ENCODE measurements at regions not wholly inside any gene's neighbourhood (a gene's known extent, or its start where the extent isn't known, plus 50 kb on each side); places are given as distances from the start of the nearest gene placed in this dataset.

DNA sequence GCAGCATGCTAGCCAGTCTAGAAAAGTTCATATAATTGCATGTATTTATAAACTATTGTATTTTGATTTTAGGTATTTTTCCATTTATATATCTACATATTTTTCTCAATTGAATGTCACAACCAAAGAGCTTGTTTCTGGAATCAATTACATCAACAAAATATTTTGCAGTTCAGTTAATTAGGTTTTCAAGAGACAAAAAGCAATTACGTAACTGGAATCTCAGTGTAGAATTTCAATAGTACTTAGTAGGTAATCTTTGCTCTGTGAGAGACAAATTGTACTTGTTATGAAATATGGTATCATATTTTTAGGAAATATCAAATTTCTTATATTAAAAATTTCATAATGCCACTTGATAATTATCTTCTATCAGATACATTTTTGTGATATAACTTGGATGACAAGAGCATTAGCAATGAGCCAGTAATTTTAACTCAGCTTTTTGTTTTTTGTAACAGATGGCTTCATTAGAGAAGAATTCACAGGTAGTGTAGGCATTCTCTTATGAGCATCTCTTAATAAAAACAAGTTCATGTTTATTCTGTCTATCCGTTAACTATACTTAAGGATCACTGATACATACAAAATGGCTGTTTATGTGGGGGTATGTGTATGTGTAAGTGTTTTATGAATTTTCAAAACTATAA lies 774.7 kb downstream of the C12orf50 start:
- ATAC-seq, result no peak
- Mint-ChIP-seq H3K27ac (no peak overlapping the region), H3K4me3 (no peak overlapping the region), H3K27me3 (no peaks in the 10 kb centered on the region), H3K36me3 (no peaks in the 10 kb centered on the region), H3K4me1 (no peaks in the 10 kb centered on the region), H3K9me3 (peaks cover 4% of the 10 kb centered on the region)

- Mint-ChIP-seq H3K4me1 (no peaks in the 10 kb centered on the region), H3K27me3 (no peaks in the 10 kb centered on the region), H3K9me3 (peaks cover 4% of the 10 kb centered on the region), H3K27ac (no peak overlapping the region), H3K36me3 (no peaks in the 10 kb centered on the region), H3K4me3 (no peak overlapping the region)
- no peak for ATAC-seq
These were observed 776.0 kb downstream of the C12orf50 start for GRCh38 chr12:87253157-87253556.

DNA sequence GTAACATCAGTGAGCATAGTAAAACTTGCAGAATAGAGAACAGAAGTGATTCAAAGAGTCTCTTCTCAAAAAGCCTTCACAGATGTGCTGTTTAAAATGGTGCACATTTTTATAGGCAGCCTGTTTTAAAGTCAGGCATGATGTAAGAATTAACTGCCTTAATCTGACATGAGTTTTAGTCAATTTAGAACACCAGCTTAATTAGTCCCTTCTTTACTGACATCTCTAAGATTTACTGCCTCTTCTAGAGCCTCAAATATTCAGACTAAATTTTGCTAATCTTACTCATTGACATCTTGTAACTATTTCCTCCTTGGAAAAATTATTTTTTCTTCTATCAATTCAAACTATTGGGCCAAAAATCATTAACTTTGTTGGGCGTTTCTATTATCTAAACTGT lies 782.5 kb downstream of the C12orf50 start:
- Mint-ChIP-seq H3K36me3 (no peaks in the 10 kb centered on the region), H3K4me1 (no peaks in the 10 kb centered on the region), H3K4me3 (no peak overlapping the region), H3K27ac (no peak overlapping the region), H3K9me3 (no peaks in the 10 kb centered on the region), H3K27me3 (no peaks in the 10 kb centered on the region)
- no peak for ATAC-seq

GRCh38 chr12:87238466-87238865 lies 790.7 kb downstream of the C12orf50 start:
- H3K36me3 Mint-ChIP-seq, result no peaks in the 10 kb centered on the region
- no peaks in the 10 kb centered on the region for H3K9me3 Mint-ChIP-seq
- H3K27me3 Mint-ChIP-seq, result no peaks in the 10 kb centered on the region
- no peak overlapping the region for H3K27ac Mint-ChIP-seq
- no peak for ATAC-seq
- H3K4me1 Mint-ChIP-seq, result no peaks in the 10 kb centered on the region
- H3K4me3 Mint-ChIP-seq, result no peak overlapping the region

- Mint-ChIP-seq H3K9me3 (no peaks in the 10 kb centered on the region), H3K27ac (no peak overlapping the region), H3K4me3 (no peak overlapping the region), H3K4me1 (no peaks in the 10 kb centered on the region), H3K27me3 (no peaks in the 10 kb centered on the region), H3K36me3 (no peaks in the 10 kb centered on the region)
- no peak for ATAC-seq
These were observed 794.3 kb downstream of the C12orf50 start for GRCh38 chr12:87234898-87235297.

DNA sequence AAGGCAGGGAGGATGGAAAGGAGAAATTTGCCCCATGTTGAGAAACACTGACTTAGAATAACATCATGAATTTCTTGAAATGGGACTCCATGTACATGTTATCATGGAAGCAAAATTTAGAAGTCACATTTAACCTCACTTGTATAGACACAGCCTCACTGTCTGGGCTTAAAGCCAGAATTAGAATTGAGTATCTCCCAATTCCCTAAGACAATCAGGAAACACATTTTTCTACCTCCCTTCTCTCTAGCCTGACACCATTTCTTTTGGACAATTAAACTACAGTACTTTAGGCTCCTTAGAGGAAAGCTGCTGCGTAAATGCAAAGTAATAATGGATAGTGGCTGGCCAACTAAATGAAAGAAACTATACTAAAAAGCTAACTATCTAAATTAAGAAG lies 795.5 kb downstream of the C12orf50 start:
- peaks cover 4% of the 10 kb centered on the region for H3K9me3 Mint-ChIP-seq
- H3K27me3 Mint-ChIP-seq, result no peaks in the 10 kb centered on the region
- no peak for ATAC-seq
- no peak overlapping the region for H3K4me3 Mint-ChIP-seq
- no peak overlapping the region for H3K27ac Mint-ChIP-seq
- no peaks in the 10 kb centered on the region for H3K4me1 Mint-ChIP-seq
- no peaks in the 10 kb centered on the region for H3K36me3 Mint-ChIP-seq

- Mint-ChIP-seq H3K9me3 (peaks cover 4% of the 10 kb centered on the region), H3K4me3 (no peak overlapping the region), H3K4me1 (no peaks in the 10 kb centered on the region), H3K36me3 (no peaks in the 10 kb centered on the region), H3K27ac (no peak overlapping the region), H3K27me3 (no peaks in the 10 kb centered on the region)
- ATAC-seq, result no peak
These were observed 797.4 kb downstream of the C12orf50 start for GRCh38 chr12:87231818-87232217.

GRCh38 chr12:87230441-87230840 lies 798.8 kb downstream of the C12orf50 start:
- ATAC-seq, result no peak
- Mint-ChIP-seq H3K4me1 (no peaks in the 10 kb centered on the region), H3K4me3 (no peak overlapping the region), H3K27me3 (no peaks in the 10 kb centered on the region), H3K36me3 (no peaks in the 10 kb centered on the region), H3K9me3 (peaks cover 4% of the 10 kb centered on the region), H3K27ac (no peak overlapping the region)

DNA sequence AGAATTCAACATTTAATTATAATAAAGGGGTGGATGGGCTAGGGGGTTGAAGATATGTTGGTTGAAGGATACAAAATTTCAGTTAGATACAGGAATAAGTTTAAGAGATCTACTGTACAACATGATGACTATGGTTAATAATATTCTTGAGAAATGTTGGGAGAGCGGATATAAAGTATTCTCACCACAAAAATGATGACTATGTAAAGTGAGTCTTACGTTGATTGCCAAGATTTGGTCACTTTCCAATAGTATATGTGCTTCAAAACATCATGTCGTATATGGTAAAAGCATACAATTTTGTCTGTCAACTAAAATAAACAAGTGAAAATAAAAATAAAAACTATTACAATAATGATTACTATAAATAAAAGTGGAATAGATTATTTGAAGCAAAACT lies 802.0 kb downstream of the C12orf50 start:
- ATAC-seq, result no peak
- Mint-ChIP-seq H3K4me3 (no peak overlapping the region), H3K4me1 (no peaks in the 10 kb centered on the region), H3K27me3 (no peaks in the 10 kb centered on the region), H3K27ac (no peak overlapping the region), H3K36me3 (no peaks in the 10 kb centered on the region), H3K9me3 (peaks cover 4% of the 10 kb centered on the region)

- no peaks in the 10 kb centered on the region for H3K9me3 Mint-ChIP-seq
- no peak overlapping the region for H3K27ac Mint-ChIP-seq
- ATAC-seq, result no peak
- no peak overlapping the region for H3K4me3 Mint-ChIP-seq
- H3K27me3 Mint-ChIP-seq, result no peaks in the 10 kb centered on the region
- H3K36me3 Mint-ChIP-seq, result no peaks in the 10 kb centered on the region
- no peaks in the 10 kb centered on the region for H3K4me1 Mint-ChIP-seq
These were observed 811.7 kb downstream of the C12orf50 start for GRCh38 chr12:87217491-87217890.

GRCh38 chr12:87216436-87216835 lies 812.8 kb downstream of the C12orf50 start:
- ATAC-seq, result no peak
- H3K27me3 Mint-ChIP-seq, result no peaks in the 10 kb centered on the region
- no peak overlapping the region for H3K27ac Mint-ChIP-seq
- H3K9me3 Mint-ChIP-seq, result no peaks in the 10 kb centered on the region
- H3K36me3 Mint-ChIP-seq, result no peaks in the 10 kb centered on the region
- H3K4me3 Mint-ChIP-seq, result no peak overlapping the region
- no peaks in the 10 kb centered on the region for H3K4me1 Mint-ChIP-seq

DNA sequence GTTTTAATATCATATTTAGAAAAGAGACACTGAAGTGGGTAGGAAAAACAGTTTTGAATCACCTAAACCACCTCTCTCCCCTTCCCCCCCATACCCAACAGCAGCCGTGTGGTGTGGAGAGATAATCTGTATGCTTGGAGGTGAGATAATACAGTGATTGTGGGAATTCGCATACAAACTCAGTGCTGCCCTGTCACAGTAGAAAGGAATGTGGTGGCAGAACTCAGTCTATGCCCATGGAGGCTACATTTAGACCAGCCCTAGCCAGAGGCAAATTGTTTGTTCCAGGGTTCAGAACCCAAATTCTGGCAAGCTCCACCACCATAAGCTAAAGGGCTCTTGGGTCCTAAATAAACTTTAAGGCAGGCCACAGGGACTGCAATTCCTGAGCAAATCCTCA lies 827.0 kb downstream of the C12orf50 start:
- Mint-ChIP-seq H3K4me3 (no peak overlapping the region), H3K9me3 (peaks cover 14% of the 10 kb centered on the region), H3K27ac (no peak overlapping the region), H3K27me3 (no peaks in the 10 kb centered on the region), H3K36me3 (no peaks in the 10 kb centered on the region), H3K4me1 (no peaks in the 10 kb centered on the region)
- no peak for ATAC-seq

DNA sequence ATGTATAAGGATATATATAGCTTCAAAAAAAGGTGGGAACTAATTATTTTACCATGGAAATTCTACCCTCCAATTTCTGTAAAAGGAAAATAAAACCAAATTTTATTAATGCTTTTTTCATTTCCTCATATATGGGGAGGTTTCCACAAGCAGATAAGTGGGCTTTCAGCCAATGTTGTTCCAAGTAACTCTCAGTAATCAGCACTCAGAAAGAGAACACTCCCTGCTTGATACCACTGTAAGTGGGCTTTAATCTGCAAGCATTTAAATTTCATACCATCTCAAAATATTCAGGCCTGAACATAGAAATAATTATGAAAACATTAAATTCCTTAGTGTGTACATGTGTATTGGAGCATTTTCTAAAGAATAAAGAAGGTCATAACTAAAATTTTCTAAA lies 827.6 kb downstream of the C12orf50 start:
- H3K36me3 Mint-ChIP-seq, result no peaks in the 10 kb centered on the region
- H3K27ac Mint-ChIP-seq, result no peak overlapping the region
- H3K27me3 Mint-ChIP-seq, result no peaks in the 10 kb centered on the region
- no peak for ATAC-seq
- no peak overlapping the region for H3K4me3 Mint-ChIP-seq
- H3K9me3 Mint-ChIP-seq, result peaks cover 9% of the 10 kb centered on the region
- H3K4me1 Mint-ChIP-seq, result no peaks in the 10 kb centered on the region

DNA sequence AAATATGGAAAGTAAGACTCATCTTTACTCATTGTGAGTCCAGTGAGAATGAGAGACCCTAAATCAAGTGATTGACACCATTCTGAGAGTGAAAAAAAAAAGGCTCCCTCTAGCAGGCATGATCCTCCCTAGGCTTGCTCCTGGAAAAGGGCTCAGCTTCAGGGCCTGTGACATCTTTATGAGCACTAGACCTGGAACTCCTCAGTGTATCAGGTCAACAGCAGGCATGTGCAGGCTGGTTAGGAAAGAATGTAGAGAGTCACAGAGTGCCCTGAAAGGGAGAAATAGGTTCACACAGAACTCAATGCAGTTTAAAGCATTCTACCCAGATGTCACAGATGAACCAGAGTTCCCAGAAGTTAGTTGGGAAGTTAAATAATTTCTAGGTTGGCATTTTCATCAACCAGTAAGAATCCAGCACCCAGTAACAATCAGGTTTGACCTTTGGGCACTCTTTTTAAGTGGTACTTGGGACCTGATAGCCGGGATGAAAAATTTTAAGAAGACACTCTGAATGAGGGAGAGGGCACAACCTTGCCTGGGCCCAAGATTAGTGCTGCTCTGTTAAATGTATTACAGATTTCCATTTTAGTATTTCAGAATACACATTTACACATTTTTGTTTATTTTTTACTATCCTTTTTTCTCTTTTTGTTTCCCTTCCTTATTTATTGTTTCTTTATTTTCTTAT lies 828.8 kb downstream of the C12orf50 start:
- no peak for ATAC-seq
- H3K27me3 Mint-ChIP-seq, result no peaks in the 10 kb centered on the region
- no peak overlapping the region for H3K4me3 Mint-ChIP-seq
- peaks cover 5% of the 10 kb centered on the region for H3K9me3 Mint-ChIP-seq
- no peaks in the 10 kb centered on the region for H3K36me3 Mint-ChIP-seq
- H3K4me1 Mint-ChIP-seq, result no peaks in the 10 kb centered on the region
- H3K27ac Mint-ChIP-seq, result no peak overlapping the region

GRCh38 chr12:87198181-87198580 lies 831.0 kb downstream of the C12orf50 start:
- no peaks in the 10 kb centered on the region for H3K36me3 Mint-ChIP-seq
- no peaks in the 10 kb centered on the region for H3K27me3 Mint-ChIP-seq
- no peak overlapping the region for H3K4me3 Mint-ChIP-seq
- H3K9me3 Mint-ChIP-seq, result no peaks in the 10 kb centered on the region
- no peaks in the 10 kb centered on the region for H3K4me1 Mint-ChIP-seq
- no peak for ATAC-seq
- no peak overlapping the region for H3K27ac Mint-ChIP-seq

DNA sequence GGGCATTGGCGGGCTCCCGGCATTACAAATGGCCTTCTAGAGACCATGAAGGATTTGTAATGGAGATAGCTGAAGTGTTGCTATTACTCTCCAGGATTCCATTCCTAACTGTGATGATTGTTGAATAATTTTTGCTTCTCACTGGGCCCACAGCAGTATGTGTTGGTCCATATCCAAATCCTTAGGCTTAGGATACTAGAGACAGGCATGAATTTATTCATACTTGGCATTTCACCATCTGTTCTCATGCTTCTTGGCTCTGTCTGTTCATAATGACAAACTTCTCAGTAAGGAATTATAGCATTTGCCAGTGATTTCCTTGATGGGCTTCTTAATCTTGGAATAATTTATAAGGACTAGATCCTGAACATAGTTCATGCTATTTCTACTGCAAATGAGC lies 832.9 kb downstream of the C12orf50 start:
- Mint-ChIP-seq H3K27ac (no peak overlapping the region), H3K27me3 (no peaks in the 10 kb centered on the region), H3K4me1 (no peaks in the 10 kb centered on the region), H3K4me3 (no peak overlapping the region), H3K9me3 (no peaks in the 10 kb centered on the region), H3K36me3 (no peaks in the 10 kb centered on the region)
- ATAC-seq, result no peak
